ENCODE measurements at regions not wholly inside any gene's neighbourhood (a gene's known extent, or its start where the extent isn't known, plus 50 kb on each side); places are given as distances from the start of the nearest gene placed in this dataset.
A peak's percentile ranks its signal among the peaks of the same experiment; 100 is the strongest.

GRCh38 chr6:170051229-170052172 is 239.4 kb downstream of the DLL1 start:
- ChIA-PET CTCF (no interaction called here), POLR2A (ENCODE audit: low non-redundant PET) (no interaction called here)
- no peak overlapping the region for H3K27ac ChIP-seq
- no peak for TF ChIP-seq CTCF (conservative IDR thresholded peaks at IDR 0.05; ENCODE audit: low read depth)
- no peak for DNase-seq (ENCODE audit: low spot score)

- POLR2A ChIA-PET (ENCODE audit: low non-redundant PET) = no interaction called here
- CTCF ChIA-PET = no interaction called here
- H3K27ac ChIP-seq = peak overlapping the region; percentile 62; the same call in 1 of the 2 replicates
- TF ChIP-seq CTCF (conservative IDR thresholded peaks at IDR 0.05; ENCODE audit: low read depth) = no peak
- DNase-seq (ENCODE audit: low spot score) = no peak
Measured at GRCh38 chr6:170050591-170051041, 240.3 kb downstream of the DLL1 start.

GRCh38 chr6:170049641-170050561 is 241.0 kb downstream of the DLL1 start:
- peak overlapping the region; percentile 62 for H3K27ac ChIP-seq
- DNase-seq (ENCODE audit: low spot score) = no peak
- TF ChIP-seq CTCF (conservative IDR thresholded peaks at IDR 0.05; ENCODE audit: low read depth) = no peak
- ChIA-PET POLR2A (ENCODE audit: low non-redundant PET) (no interaction called here), CTCF (no interaction called here)

- POLR2A ChIA-PET (ENCODE audit: low non-redundant PET) = no interaction called here
- CTCF ChIA-PET = no interaction called here
Measured at GRCh38 chr6:170048615-170049256, 242.1 kb downstream of the DLL1 start.

GRCh38 chr6:170047823-170048222 is 243.1 kb downstream of the DLL1 start:
- POLR2A ChIA-PET (ENCODE audit: low non-redundant PET) = no interaction called here
- no peak overlapping the region for H3K27ac ChIP-seq
- DNase-seq (ENCODE audit: low spot score) = no peak
- CTCF ChIA-PET = no interaction called here
- no peak for TF ChIP-seq CTCF (conservative IDR thresholded peaks at IDR 0.05; ENCODE audit: low read depth)

More at GRCh38 chr6:170048615-170049256, 242.1 kb downstream of the DLL1 start:
- TF ChIP-seq CTCF (conservative IDR thresholded peaks at IDR 0.05; ENCODE audit: low read depth) = no peak
- 0 out of 2 replicates have a peak overlapping the region, but pooled peaks have one; percentile 62 for H3K27ac ChIP-seq
- DNase-seq (ENCODE audit: low spot score) = no peak

Measured in RWPE1 (cell line).